K562 (cell line): ENCODE measurements at regions not wholly inside any gene's neighbourhood (a gene's known extent, or its start where the extent isn't known, plus 50 kb on each side); places are given as distances from the start of the nearest gene placed in this dataset.

Source experiments
- KDM5B ChIP-seq: fragments of 200-600 bp; sonication (generic); IDR thresholded peaks from 2 replicates; pipeline ENCODE4 v1.6.1; 2012; ENCODE audit warnings: low read depth, mild to moderate bottlenecking, moderate library complexity, low read length, control low read depth, inconsistent platforms; ENCODE audit not compliant: insufficient replicate concordance
- POLR2A ChIP-seq: fragments of 450-650 bp; conservative IDR thresholded peaks from 2 replicates; pipeline ENCODE4 v1.6.1; 2016
- TSC22D4 ChIP-seq: fragments of 450-650 bp; IDR thresholded peaks from 2 replicates; pipeline ENCODE4 v1.6.1; 2016; ENCODE audit warnings: missing genetic modification characterization, missing biosample characterization, control low read depth
- TF ChIP-seq, protein P1 (sequence below), 3 experiments: IDR thresholded peaks in 2 of 3; conservative IDR thresholded peaks in 1 of 3; 2 replicates each; pipeline ENCODE4 v1.5.1; 2011 to 2012; ENCODE audit warnings: low read length in 3 of 3, mild to moderate bottlenecking in 3 of 3, control low read depth in 2 of 3, improper control_type of control experiment in 1 of 3, inconsistent platforms in 1 of 3, low read depth in 1 of 3, mixed read lengths in 1 of 3, moderate library complexity in 1 of 3; ENCODE audit not compliant: insufficient read depth in 2 of 3
- TF ChIP-seq, protein P2 (sequence below): sonication (generic); formaldehyde crosslinking; IDR thresholded peaks from 2 replicates; pipeline ENCODE4 v1.8.0; 2022; ENCODE audit warnings: mild to moderate bottlenecking, low read depth, missing genetic modification reagents
- TF ChIP-seq, protein P3 (sequence below), 2 experiments: fragments of 450-650 bp in 1 of 2; sonication (generic) in 1 of 2; formaldehyde crosslinking in 1 of 2; IDR thresholded peaks in 1 of 2; conservative IDR thresholded peaks in 1 of 2; 2 replicates each; pipeline versions ENCODE4 v1.6.1 to v1.8.1; 2016 to 2023; ENCODE audit warnings: mild to moderate bottlenecking in 2 of 2, moderate library complexity in 2 of 2, inconsistent platforms in 1 of 2, missing genetic modification reagents in 1 of 2

- TF ChIP-seq, protein P1, sequence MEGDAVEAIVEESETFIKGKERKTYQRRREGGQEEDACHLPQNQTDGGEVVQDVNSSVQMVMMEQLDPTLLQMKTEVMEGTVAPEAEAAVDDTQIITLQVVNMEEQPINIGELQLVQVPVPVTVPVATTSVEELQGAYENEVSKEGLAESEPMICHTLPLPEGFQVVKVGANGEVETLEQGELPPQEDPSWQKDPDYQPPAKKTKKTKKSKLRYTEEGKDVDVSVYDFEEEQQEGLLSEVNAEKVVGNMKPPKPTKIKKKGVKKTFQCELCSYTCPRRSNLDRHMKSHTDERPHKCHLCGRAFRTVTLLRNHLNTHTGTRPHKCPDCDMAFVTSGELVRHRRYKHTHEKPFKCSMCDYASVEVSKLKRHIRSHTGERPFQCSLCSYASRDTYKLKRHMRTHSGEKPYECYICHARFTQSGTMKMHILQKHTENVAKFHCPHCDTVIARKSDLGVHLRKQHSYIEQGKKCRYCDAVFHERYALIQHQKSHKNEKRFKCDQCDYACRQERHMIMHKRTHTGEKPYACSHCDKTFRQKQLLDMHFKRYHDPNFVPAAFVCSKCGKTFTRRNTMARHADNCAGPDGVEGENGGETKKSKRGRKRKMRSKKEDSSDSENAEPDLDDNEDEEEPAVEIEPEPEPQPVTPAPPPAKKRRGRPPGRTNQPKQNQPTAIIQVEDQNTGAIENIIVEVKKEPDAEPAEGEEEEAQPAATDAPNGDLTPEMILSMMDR (IDR thresholded peaks at IDR 0.05 in 2 of 3, conservative IDR thresholded peaks at IDR 0.05 in 1 of 3; ENCODE audit: insufficient read depth in 2 of 3, low read depth in 1 of 3, low read length in 3 of 3), result no peak
- TF ChIP-seq, protein P2, sequence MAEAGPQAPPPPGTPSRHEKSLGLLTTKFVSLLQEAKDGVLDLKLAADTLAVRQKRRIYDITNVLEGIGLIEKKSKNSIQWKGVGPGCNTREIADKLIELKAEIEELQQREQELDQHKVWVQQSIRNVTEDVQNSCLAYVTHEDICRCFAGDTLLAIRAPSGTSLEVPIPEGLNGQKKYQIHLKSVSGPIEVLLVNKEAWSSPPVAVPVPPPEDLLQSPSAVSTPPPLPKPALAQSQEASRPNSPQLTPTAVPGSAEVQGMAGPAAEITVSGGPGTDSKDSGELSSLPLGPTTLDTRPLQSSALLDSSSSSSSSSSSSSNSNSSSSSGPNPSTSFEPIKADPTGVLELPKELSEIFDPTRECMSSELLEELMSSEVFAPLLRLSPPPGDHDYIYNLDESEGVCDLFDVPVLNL (CRISPR knock-in tag), result no peak
- no peak for TF ChIP-seq POLR2A
- TF ChIP-seq, protein P3, sequence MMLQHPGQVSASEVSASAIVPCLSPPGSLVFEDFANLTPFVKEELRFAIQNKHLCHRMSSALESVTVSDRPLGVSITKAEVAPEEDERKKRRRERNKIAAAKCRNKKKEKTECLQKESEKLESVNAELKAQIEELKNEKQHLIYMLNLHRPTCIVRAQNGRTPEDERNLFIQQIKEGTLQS (IDR thresholded peaks at IDR 0.05), result no peak
- TF ChIP-seq, protein P3 (CRISPR knock-in tag; conservative IDR thresholded peaks at IDR 0.05), result no peak
- no peak for TF ChIP-seq KDM5B
- TF ChIP-seq TSC22D4 (tag), result no peak
Measured at GRCh38 chr3:153894857-153895256, 226.3 kb upstream of the ARHGEF26 start.
